Right atrium auricular region (tissue), 2 donors: ENCODE measurements at regions not wholly inside any gene's neighbourhood (a gene's known extent, or its start where the extent isn't known, plus 50 kb on each side); places are given as distances from the start of the nearest gene placed in this dataset.

ENCODE experiments used
- DNase-seq: peaks from one replicate; pipeline ENCODE4 v3.0.0-alpha.2; 2019; ENCODE audit warnings: low spot score
- H3K27ac ChIP-seq, 2 donors: fragments of 200-600 bp; sonication (generic); 1 replicate in 1 of 2; 2 replicates in 1 of 2; pipeline ENCODE4 v1.5.1; 2016 to 2019
- H3K27me3 ChIP-seq, 2 donors: fragments of 200-600 bp; sonication (generic); one replicate each; pipeline versions ENCODE4 v1.5.1 to v1.6.0; 2017 to 2019
- H3K36me3 ChIP-seq: fragments of 200-600 bp; sonication (generic); one replicate; pipeline ENCODE4 v1.5.1; 2016
- H3K4me1 ChIP-seq, 2 donors: fragments of 200-600 bp; sonication (generic); one replicate each; pipeline versions ENCODE4 v1.5.1 to v1.6.0; 2017 to 2019
- H3K4me3 ChIP-seq, 2 donors: fragments of 200-600 bp; sonication (generic); 1 replicate in 1 of 2; 2 replicates in 1 of 2; pipeline ENCODE4 v1.5.1; 2017 to 2019; ENCODE audit warnings: mild to moderate bottlenecking in 1 of 2, moderate library complexity in 1 of 2
- H3K9me3 ChIP-seq, 2 donors: fragments of 200-600 bp; sonication (generic); one replicate each; pipeline ENCODE4 v1.5.1; 2019
- TF ChIP-seq, protein P1 (sequence below), 2 donors: fragments of 200-600 bp; sonication (generic); IDR thresholded peaks; one replicate each; pipeline ENCODE4 v1.5.1; 2019; ENCODE audit warnings: antibody characterized with exemption in 2 of 2

DNA sequence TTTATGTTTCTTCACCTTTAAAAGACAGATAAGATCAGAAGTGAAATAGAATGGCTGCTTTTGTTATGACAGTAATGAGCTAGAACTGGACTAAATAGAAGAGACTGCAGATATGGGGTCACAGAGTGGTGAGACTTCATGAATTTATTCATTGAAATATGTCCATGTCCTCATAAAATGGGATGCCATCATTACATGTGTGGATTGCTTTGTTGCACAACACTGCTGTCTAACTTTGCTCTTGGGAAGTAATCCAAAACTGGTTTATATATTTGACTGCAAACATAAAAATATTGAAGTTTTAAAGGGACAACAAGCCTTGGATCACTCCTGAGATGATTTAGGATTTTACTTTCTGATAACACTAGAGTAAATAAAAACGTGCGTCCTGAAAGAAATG is 209.2 kb upstream of the FAT4 start:
- no peaks in the 10 kb centered on the region for H3K27me3 ChIP-seq
- H3K36me3 ChIP-seq = no peaks in the 10 kb centered on the region
- no peaks in the 10 kb centered on the region for H3K4me1 ChIP-seq
- TF ChIP-seq, protein P1, sequence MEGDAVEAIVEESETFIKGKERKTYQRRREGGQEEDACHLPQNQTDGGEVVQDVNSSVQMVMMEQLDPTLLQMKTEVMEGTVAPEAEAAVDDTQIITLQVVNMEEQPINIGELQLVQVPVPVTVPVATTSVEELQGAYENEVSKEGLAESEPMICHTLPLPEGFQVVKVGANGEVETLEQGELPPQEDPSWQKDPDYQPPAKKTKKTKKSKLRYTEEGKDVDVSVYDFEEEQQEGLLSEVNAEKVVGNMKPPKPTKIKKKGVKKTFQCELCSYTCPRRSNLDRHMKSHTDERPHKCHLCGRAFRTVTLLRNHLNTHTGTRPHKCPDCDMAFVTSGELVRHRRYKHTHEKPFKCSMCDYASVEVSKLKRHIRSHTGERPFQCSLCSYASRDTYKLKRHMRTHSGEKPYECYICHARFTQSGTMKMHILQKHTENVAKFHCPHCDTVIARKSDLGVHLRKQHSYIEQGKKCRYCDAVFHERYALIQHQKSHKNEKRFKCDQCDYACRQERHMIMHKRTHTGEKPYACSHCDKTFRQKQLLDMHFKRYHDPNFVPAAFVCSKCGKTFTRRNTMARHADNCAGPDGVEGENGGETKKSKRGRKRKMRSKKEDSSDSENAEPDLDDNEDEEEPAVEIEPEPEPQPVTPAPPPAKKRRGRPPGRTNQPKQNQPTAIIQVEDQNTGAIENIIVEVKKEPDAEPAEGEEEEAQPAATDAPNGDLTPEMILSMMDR (IDR thresholded peaks at IDR 0.05) = no peak
- H3K9me3 ChIP-seq = no peaks in the 10 kb centered on the region
- DNase-seq = no peak
- no peak overlapping the region for H3K4me3 ChIP-seq
- H3K27ac ChIP-seq = no peak overlapping the region

DNA sequence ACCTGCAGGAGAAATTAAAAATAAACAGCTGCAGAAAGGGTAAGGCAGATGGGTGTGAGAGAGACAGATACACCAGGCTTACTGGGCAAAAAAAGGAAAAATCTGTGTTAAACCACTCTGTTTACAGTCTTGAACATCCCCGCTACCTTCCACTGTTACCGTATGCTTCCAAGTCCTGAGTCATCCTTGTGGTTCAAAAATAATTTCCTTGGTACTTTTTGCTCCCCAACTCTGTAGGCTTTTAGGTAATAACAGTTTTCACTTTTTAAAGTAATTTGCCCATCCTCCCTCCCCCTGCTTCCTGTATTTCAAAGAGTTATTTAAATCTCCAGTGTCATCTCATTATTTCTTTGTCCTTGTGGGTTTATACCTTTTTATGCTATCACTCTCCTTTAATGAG is 210.1 kb upstream of the FAT4 start:
- no peak for DNase-seq
- no peaks in the 10 kb centered on the region for H3K27me3 ChIP-seq
- no peaks in the 10 kb centered on the region for H3K9me3 ChIP-seq
- no peaks in the 10 kb centered on the region for H3K4me1 ChIP-seq
- TF ChIP-seq, protein P1 (IDR thresholded peaks at IDR 0.05) = no peak
- no peaks in the 10 kb centered on the region for H3K36me3 ChIP-seq
- H3K4me3 ChIP-seq = no peak overlapping the region
- no peak overlapping the region for H3K27ac ChIP-seq

DNA sequence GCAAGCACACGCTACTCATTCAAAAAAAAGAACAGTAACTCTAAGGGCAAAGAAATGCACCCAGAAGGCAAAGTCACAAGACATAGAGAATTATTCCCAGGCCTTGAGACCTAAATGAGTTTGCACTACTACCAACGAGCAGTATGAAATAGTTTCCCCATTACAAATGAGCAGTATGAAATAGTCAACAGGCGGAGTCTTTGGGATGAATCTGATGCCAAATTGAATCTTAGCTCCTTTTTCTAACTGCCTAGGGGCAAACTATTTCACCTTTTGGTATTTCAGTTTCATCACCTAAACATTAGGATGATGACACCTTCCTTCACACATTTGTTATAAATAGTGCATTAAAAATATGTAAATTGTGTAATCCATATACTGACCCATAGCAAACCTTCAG is 213.0 kb upstream of the FAT4 start:
- Histone ChIP-seq H3K27me3 (no peaks in the 10 kb centered on the region), H3K9me3 (no peaks in the 10 kb centered on the region), H3K4me3 (no peak overlapping the region), H3K36me3 (no peaks in the 10 kb centered on the region), H3K4me1 (no peaks in the 10 kb centered on the region), H3K27ac (no peak overlapping the region)
- no peak for DNase-seq
- TF ChIP-seq, protein P1 (IDR thresholded peaks at IDR 0.05) = no peak

DNA sequence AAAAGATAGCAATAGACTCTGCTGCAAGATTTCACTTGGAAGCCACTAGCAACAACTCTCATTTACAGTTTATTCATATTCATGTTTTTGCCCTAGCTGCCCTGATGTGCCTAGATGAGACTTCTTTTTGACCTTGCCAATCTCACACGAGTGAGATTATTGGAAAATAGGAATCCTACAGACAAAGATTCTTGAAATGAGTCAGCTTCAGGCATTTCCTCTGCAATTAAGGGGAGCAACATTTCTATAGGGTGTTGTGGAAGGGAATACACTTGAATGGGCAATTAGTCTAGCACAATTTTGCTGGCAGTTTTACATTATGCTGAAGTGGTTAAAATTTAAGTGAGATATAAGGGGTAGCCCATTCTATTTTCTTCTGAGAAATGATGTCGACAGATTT is 217.0 kb upstream of the FAT4 start:
- H3K27ac ChIP-seq = no peak overlapping the region
- no peaks in the 10 kb centered on the region for H3K4me1 ChIP-seq
- no peaks in the 10 kb centered on the region for H3K27me3 ChIP-seq
- H3K36me3 ChIP-seq = no peaks in the 10 kb centered on the region
- no peaks in the 10 kb centered on the region for H3K9me3 ChIP-seq
- H3K4me3 ChIP-seq = no peak overlapping the region
- no peak for DNase-seq
- TF ChIP-seq, protein P1 (IDR thresholded peaks at IDR 0.05) = no peak

DNA sequence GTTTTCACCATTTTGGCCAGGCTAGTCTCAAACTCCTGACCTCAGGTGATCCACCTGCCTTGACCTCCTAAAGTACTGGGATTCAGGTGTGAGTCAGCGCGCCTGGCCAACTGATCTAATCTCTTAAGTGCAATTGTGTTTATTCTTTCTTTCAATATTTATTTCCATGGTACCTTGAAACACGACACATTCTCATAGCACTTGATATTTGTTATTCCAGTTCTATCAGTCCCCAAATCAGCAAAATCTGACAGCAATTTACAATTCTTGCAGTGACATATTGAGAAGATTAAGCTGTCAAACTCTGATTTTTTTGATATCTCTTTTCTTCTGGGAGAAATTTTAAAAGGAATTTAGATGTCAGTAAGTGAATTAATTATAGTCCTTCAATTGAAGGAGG is 218.1 kb upstream of the FAT4 start:
- Histone ChIP-seq H3K27me3 (no peaks in the 10 kb centered on the region), H3K9me3 (no peaks in the 10 kb centered on the region), H3K27ac (no peak overlapping the region), H3K36me3 (no peaks in the 10 kb centered on the region), H3K4me3 (no peak overlapping the region), H3K4me1 (no peaks in the 10 kb centered on the region)
- TF ChIP-seq, protein P1 (IDR thresholded peaks at IDR 0.05) = no peak
- no peak for DNase-seq

DNA sequence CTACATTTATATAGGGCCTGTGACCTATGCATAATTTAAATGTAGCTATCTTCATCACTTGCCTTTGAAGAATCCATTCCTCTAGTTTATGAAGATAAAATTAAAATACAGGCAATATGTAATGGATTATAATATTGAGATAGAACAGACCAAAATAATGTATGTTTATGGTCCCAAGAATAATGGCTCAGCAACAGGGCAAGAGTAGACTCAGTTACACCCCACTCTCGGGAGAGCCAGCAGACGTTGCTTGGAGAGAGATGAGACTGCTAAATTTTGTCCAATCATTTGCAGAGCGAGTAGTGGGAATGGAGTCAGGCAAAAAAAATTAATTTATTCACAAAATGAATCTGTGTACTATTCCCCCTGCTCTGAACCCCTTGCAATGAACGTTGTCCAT is 223.2 kb upstream of the FAT4 start:
- Histone ChIP-seq H3K9me3 (no peaks in the 10 kb centered on the region), H3K36me3 (no peaks in the 10 kb centered on the region), H3K4me1 (no peaks in the 10 kb centered on the region), H3K27me3 (no peaks in the 10 kb centered on the region), H3K27ac (no peak overlapping the region), H3K4me3 (no peak overlapping the region)
- no peak for DNase-seq
- TF ChIP-seq, protein P1 (IDR thresholded peaks at IDR 0.05) = no peak
